Activated T-helper 1 cell treated with anti-CD3 and anti-CD28 coated beads, Interleukin-2, amount 50 U/mL, for 16 hours (primary cell): ENCODE measurements at regions not wholly inside any gene's neighbourhood (a gene's known extent, or its start where the extent isn't known, plus 50 kb on each side); places are given as distances from the start of the nearest gene placed in this dataset.

ENCODE experiments used
- DNase-seq, 2 donors: peaks; one replicate each; pipeline ENCODE4 v3.0.0-alpha.2; 2020; ENCODE audit warnings: low read depth in 1 of 2, low spot score in 1 of 2

GRCh38 chr5:173741087-173741486 is 124.6 kb upstream of the BOD1 start:
- no peak for DNase-seq

DNA sequence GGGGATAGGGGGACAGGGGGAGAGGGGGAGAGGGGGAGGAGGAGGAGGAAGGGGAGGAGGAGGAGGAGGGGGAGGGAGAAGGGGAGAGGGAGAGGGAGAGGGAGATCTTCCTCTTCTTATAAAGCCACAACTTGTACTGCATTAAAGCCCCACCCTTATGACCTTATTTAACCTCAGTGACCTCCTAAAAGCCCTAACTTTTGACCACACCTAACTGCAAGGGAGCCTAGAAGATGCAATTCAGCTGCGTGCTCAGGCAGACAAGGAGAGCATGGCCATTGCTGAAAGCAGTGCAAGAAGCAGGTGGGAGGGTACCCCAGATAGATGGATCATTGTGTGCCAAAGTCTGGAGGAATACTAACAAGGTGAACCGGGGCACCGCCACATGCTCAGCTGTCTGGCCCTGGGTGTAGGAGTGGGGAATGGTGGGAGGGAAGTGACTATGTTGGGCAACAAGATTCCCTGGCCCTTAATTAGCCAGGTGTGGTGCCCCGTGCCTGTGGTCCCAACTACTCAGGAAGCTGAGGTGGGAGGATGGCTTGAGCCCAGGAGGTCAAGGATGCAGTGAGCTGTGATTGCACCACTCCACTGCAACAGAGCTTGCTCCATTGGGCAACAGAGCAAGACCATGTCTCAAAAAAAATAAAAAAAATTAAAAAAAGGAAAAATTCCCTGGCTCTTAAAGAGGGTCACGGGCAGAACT is 125.4 kb upstream of the BOD1 start:
- DNase-seq: no peak

GRCh38 chr5:173742432-173742816 is 126.0 kb upstream of the BOD1 start:
- DNase-seq: no peak

- DNase-seq: no peak
Measured at GRCh38 chr5:173743641-173744343, 127.3 kb upstream of the BOD1 start.

GRCh38 chr5:173744551-173744950 is 128.1 kb upstream of the BOD1 start:
- DNase-seq: no peak

- DNase-seq: no peak
Measured at GRCh38 chr5:173745123-173745522, 128.7 kb upstream of the BOD1 start.

GRCh38 chr5:173745557-173745956 is 129.1 kb upstream of the BOD1 start:
- DNase-seq: no peak

DNA sequence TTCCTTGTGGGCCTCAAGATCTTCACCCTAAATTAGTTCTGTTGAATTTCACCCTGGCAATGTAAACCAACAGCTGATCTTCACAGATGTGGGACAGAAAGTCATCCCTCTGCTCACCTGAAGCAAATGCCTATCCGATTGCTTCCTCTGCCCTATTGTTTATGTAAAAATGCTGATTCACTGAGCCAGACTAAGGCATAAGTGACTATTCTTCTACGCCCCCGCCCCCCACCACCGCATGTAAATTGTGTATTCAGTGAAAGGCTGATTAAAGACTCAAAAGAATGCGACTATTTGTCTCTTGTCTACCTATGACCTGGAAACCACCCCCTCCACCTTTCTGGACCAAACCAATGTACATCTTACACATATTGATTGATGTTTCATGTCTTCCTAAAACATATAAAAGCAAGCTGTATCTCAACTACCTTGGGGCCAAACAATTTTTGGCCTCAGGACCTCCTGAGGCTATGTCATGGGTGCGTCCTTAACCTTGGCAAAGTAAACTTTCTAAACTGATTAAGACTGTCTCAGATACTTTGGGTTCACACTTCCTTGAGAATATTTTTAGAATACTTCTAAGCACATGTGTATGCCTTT is 129.7 kb upstream of the BOD1 start:
- no peak for DNase-seq

GRCh38 chr5:173747876-173748275 is 131.4 kb upstream of the BOD1 start:
- no peak for DNase-seq

GRCh38 chr5:173750538-173751265 is 134.3 kb upstream of the BOD1 start:
- no peak for DNase-seq

GRCh38 chr5:173751266-173751600 is 134.8 kb upstream of the BOD1 start:
- no peak for DNase-seq

GRCh38 chr5:173752653-173753052 is 135.5 kb upstream of the CPEB4 start:
- DNase-seq: no peak

DNA sequence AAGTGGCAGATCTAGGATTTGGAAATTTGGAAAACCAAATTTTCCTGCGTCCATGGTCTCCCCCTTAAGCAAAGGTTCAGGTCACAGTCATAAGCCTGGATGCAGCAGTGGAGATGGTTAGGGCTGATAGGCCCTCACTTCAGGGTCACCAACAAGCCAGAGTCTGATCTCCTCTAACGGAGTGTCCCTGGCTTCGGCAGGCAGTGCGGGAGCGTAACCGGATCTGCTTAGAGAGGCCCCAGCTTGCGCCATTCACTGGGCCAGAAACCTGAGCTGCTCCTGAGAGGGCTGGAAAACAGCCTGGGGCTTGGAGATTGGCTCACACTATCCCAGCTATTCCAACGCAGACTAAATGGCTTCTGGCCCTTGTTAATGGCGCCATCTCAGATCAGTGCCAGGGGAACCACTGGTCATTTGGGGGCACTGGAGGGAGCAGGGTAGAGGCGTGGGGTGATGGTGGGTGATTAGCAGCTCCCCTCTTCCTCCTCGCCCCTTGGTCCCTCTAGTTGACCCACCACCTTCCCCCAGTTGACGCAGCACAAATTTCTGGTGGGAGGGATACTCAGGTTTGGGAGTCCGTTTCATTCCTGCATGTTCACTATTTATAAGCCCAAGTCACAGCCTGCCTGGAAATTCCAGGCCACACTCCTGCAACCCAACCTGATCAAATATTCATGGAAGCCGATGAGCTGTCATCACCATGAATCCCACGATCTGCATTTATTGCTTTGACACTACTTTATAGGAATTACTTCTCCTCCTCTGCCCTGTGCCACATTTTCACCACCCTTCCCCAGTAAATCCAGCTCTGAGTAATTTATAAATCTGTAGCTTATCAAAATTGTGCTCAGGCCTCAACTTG is 134.6 kb upstream of the CPEB4 start:
- DNase-seq: no peak

DNA sequence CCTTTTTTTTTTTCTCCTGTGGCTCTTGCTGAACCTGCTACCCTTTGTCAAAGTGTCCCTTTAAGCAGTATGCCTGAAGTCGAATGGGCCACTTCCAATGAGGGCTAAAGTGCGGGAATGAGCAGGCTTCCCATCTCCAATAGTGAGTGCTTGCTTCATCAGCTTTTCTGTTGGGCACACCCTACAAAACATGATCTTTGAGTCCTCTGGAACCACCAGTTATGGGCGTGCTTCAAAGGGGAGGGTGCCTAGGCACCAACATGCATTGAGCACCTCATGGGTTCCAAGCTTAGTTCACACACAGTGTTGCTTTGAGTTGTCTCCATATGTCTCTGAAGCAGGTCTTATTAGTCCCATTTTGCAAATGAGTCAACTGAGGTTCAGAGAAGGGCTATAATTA is 132.8 kb upstream of the CPEB4 start:
- no peak for DNase-seq

- DNase-seq: no peak
Measured at GRCh38 chr5:173757403-173758209, 130.5 kb upstream of the CPEB4 start.

DNA sequence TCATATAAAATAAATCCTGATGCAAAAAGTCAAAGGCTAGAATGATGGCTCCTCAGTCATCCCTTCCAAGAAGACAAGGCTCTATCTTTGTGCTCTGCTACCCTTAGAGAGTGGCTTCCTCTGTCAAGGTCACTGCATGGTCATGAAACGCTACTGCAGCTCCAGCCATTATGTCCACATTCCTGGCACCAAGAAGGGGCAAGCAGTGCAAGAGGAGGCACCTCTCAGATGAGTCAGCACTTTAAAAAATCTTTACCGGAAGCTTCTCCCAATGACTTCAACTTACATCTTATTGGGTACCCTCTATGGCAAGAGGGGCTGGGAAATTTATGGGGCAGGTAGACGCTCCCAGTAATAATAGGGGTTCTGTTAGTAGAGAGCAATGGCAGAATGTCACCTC is 129.5 kb upstream of the CPEB4 start:
- no peak for DNase-seq

- DNase-seq: no peak
Measured at GRCh38 chr5:173759691-173760090, 128.5 kb upstream of the CPEB4 start.

DNA sequence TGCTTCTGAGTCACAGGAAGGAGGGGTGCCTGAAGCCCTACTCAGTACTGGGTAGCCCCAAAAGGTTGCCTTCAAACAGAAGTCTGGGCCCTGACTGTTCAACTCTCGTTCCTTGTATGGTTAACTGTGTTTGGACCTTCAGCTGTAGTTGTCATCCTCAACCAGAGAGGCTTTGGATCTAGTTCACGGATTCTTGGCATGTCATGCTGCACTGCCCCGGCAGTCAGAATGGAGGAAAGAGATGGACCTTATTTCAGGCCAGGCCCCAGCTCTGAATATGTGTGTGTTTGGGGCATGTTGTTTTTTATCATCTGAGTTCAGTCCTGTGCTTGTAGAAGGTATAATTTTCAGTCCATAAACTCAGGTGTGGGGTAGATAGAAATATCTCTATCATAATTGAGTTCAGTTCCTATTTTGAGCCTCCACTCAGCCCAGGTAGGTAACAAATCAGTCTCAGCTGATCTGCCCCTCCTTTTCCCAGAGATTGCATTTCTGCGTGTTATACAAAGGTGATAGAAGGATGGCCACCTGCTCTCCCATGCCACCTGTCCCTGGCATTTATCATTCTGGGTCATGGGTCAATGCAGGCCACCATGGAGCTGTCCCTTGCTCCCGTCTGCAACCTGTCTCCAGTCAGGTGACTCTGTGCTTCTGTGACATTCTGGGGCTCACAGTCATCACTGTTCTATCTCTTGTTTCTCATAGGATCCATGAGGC is 127.5 kb upstream of the CPEB4 start:
- no peak for DNase-seq

DNA sequence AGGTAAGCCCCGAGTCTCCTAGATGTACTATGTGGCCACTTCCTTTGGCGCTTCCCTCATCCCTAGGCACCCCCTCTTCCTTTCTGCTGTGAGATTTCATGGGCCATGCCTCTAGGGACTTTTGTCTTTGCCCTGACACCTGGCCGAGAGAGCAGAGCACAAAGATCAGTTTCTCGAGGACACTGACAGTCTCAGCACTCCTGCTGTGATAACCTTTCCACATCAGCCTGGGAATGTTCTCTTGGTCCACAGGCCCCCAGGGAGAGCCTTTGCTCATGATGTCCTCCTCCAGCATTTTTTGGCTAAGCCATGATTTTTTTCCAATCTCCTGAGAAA is 127.0 kb upstream of the CPEB4 start:
- DNase-seq: no peak

- no peak for DNase-seq
Measured at GRCh38 chr5:173762045-173762444, 126.1 kb upstream of the CPEB4 start.
